Neural progenitor cell (in vitro differentiated cells): ENCODE measurements at regions not wholly inside any gene's neighbourhood (a gene's known extent, or its start where the extent isn't known, plus 50 kb on each side); places are given as distances from the start of the nearest gene placed in this dataset.
A peak's percentile ranks its signal among the peaks of the same experiment; 100 is the strongest.

Experiments
- DNase-seq: peaks from one replicate; pipeline ENCODE4 v3.0.0-alpha.2; 2016; ENCODE audit warnings: low spot score
- H2AFZ ChIP-seq: fragments of 200-600 bp; sonication (generic); replicated peaks from 2 replicates; pipeline ENCODE4 v1.6.1; 2016; ENCODE audit warnings: antibody characterized with exemption
- H3F3A ChIP-seq: fragments of 200-600 bp; sonication (generic); 2 replicates; pipeline ENCODE4 v1.6.1; 2016; ENCODE audit warnings: antibody characterized with exemption, low read depth
- H3K27ac ChIP-seq: fragments of 200-600 bp; sonication (generic); 2 replicates; pipeline ENCODE4 v1.5.1; 2016; ENCODE audit warnings: mild to moderate bottlenecking
- H3K27me3 ChIP-seq: fragments of 200-600 bp; sonication (generic); 2 replicates; pipeline ENCODE4 v1.6.1; 2016; ENCODE audit warnings: mild to moderate bottlenecking, moderate library complexity
- H3K36me3 ChIP-seq: fragments of 200-600 bp; sonication (generic); 2 replicates; pipeline ENCODE4 v1.5.1; 2016
- H3K4me1 ChIP-seq: fragments of 200-600 bp; sonication (generic); 2 replicates; pipeline ENCODE4 v1.6.1; 2016; ENCODE audit warnings: mixed run types
- H3K4me2 ChIP-seq: fragments of 200-600 bp; sonication (generic); 2 replicates; pipeline ENCODE4 v1.6.1; 2016
- H3K4me3 ChIP-seq: fragments of 200-600 bp; sonication (generic); 2 replicates; pipeline ENCODE4 v1.5.1; 2016
- H3K79me2 ChIP-seq: fragments of 200-600 bp; sonication (generic); 2 replicates; pipeline ENCODE4 v1.6.1; 2016; ENCODE audit warnings: low read depth
- H3K9ac ChIP-seq: fragments of 200-600 bp; sonication (generic); 2 replicates; pipeline ENCODE4 v1.6.1; 2016
- H3K9me3 ChIP-seq: fragments of 200-600 bp; sonication (generic); 2 replicates; pipeline ENCODE4 v1.5.1; 2016; ENCODE audit warnings: low read depth
- H4K20me1 ChIP-seq: fragments of 200-600 bp; sonication (generic); 2 replicates; pipeline ENCODE4 v1.6.1; 2016; ENCODE audit warnings: low read depth
- H3K27ac Mint-ChIP-seq: 3 replicates; pipeline ENCODE4 v1.8.0; 2021; ENCODE audit warnings: mixed read lengths
- H3K27me3 Mint-ChIP-seq: 2 replicates; pipeline ENCODE4 v1.8.0; 2022; ENCODE audit warnings: low read depth, mild to moderate bottlenecking, inconsistent platforms, moderate library complexity, mixed read lengths; ENCODE audit not compliant: insufficient read depth
- H3K36me3 Mint-ChIP-seq: 3 replicates; pipeline ENCODE4 v1.8.0; 2021; ENCODE audit warnings: mixed read lengths
- H3K4me1 Mint-ChIP-seq: 3 replicates; pipeline ENCODE4 v1.8.0; 2021; ENCODE audit warnings: mixed read lengths
- H3K4me3 Mint-ChIP-seq: 3 replicates; pipeline ENCODE4 v1.8.0; 2021; ENCODE audit warnings: mild to moderate bottlenecking, moderate library complexity, mixed read lengths
- H3K9me3 Mint-ChIP-seq: 3 replicates; pipeline ENCODE4 v1.8.0; 2020; ENCODE audit warnings: mixed read lengths
- EZH2 ChIP-seq: fragments of 200-600 bp; sonication (generic); IDR thresholded peaks from 2 replicates; pipeline ENCODE4 v1.6.1; 2017; ENCODE audit warnings: antibody characterized with exemption, mild to moderate bottlenecking, moderate library complexity
- EZH2phosphoT487 ChIP-seq: fragments of 200-600 bp; sonication (generic); IDR thresholded peaks from 2 replicates; pipeline ENCODE4 v1.6.1; 2017; ENCODE audit warnings: antibody characterized with exemption
- TF ChIP-seq, protein P1 (sequence below): fragments of 200-600 bp; sonication (generic); IDR thresholded peaks from 2 replicates; pipeline ENCODE4 v1.5.1; 2017; ENCODE audit warnings: antibody characterized with exemption, mild to moderate bottlenecking

DNA sequence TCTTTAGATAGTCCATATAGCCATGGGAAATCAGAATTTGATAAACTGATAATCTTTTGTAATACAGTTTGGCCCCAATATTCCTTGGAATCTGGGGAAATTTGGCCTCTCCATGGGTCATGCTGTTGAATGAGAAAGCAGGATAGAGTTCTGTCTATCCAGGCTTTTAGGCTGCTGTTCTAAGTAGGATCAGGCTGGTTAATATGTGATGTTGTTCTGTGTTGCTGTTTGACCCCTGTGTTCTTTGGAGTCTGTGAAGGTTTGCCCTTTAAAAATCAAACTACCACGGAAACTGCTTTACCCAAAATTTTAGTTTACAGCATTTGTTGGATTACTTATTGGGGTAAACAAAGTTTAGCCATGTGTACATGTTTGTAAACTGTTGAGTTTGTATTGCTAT is 114.5 kb downstream of the ZNF330 start:
- Histone ChIP-seq H3K4me3 (no peak overlapping the region), H3F3A (no peaks in the 10 kb centered on the region), H3K4me1 (no peaks in the 10 kb centered on the region), H3K36me3 (no peaks in the 10 kb centered on the region), H3K79me2 (no peaks in the 10 kb centered on the region), H2AFZ (no peak overlapping the region), H3K9me3 (no peaks in the 10 kb centered on the region), H3K4me2 (no peak overlapping the region), H3K27ac (no peak overlapping the region), H3K27me3 (peaks cover 7% of the 10 kb centered on the region), H4K20me1 (no peaks in the 10 kb centered on the region), H3K9ac (no peak overlapping the region)
- Mint-ChIP-seq H3K9me3 (no peaks in the 10 kb centered on the region), H3K27ac (no peak overlapping the region), H3K4me3 (no peak overlapping the region), H3K27me3 (no peaks in the 10 kb centered on the region), H3K36me3 (no peaks in the 10 kb centered on the region), H3K4me1 (no peaks in the 10 kb centered on the region)
- TF ChIP-seq EZH2phosphoT487 (no peak), EZH2 (no peak)
- TF ChIP-seq, protein P1, sequence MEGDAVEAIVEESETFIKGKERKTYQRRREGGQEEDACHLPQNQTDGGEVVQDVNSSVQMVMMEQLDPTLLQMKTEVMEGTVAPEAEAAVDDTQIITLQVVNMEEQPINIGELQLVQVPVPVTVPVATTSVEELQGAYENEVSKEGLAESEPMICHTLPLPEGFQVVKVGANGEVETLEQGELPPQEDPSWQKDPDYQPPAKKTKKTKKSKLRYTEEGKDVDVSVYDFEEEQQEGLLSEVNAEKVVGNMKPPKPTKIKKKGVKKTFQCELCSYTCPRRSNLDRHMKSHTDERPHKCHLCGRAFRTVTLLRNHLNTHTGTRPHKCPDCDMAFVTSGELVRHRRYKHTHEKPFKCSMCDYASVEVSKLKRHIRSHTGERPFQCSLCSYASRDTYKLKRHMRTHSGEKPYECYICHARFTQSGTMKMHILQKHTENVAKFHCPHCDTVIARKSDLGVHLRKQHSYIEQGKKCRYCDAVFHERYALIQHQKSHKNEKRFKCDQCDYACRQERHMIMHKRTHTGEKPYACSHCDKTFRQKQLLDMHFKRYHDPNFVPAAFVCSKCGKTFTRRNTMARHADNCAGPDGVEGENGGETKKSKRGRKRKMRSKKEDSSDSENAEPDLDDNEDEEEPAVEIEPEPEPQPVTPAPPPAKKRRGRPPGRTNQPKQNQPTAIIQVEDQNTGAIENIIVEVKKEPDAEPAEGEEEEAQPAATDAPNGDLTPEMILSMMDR, result no peak
- DNase-seq, result no peak

DNA sequence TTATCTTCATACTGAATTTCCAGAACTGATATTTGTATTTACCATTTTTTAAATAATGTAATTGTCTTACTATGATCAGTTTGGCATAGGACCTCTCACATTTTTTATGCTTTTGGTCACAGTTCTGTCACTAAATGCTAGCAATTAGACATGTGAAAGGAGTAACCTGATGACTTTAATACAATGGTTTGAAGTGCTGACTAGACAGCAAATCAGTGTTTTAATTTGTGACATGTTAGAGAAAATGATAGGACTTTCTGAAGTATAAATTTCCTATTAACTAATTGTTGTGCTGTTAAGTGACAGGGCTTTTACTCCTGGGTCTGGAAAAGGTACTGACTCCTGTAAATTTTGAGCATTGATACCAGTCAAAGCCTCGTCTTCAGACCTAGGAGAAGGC is 117.5 kb downstream of the ZNF330 start:
- TF ChIP-seq EZH2phosphoT487, result no peak
- no peak for TF ChIP-seq EZH2
- TF ChIP-seq, protein P1, result no peak
- H3K36me3 Mint-ChIP-seq, result no peaks in the 10 kb centered on the region

DNA sequence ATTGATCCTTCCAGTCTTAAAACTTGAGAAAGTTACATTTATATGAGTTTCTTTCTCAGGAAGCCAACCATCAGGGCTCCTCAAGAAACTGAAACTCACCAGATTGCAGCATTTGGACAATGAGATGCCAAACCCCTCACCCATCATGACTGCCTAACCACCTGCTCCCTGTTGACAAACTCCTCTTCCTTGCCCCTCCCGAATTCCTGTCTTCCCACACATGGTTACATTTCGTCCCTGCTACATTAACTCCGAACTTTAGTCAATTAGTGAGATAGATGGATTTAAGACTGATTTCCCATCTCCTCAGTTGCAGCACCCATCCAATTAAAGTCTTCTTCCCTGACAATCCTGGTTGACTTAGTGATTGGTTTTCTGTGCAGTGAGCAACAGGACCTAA is 118.7 kb downstream of the ZNF330 start:
- Mint-ChIP-seq H3K27me3 (no peaks in the 10 kb centered on the region), H3K9me3 (no peaks in the 10 kb centered on the region), H3K36me3 (no peaks in the 10 kb centered on the region), H3K27ac (no peak overlapping the region), H3K4me3 (no peak overlapping the region), H3K4me1 (no peaks in the 10 kb centered on the region)
- H3K27ac ChIP-seq, result no peak overlapping the region
- H3F3A ChIP-seq, result no peaks in the 10 kb centered on the region
- no peaks in the 10 kb centered on the region for H3K36me3 ChIP-seq
- no peaks in the 10 kb centered on the region for H3K27me3 ChIP-seq
- no peak overlapping the region for H3K4me3 ChIP-seq
- H3K9ac ChIP-seq, result no peak overlapping the region
- H3K4me2 ChIP-seq, result no peak overlapping the region
- no peak overlapping the region for H2AFZ ChIP-seq
- H3K9me3 ChIP-seq, result no peaks in the 10 kb centered on the region
- H4K20me1 ChIP-seq, result no peaks in the 10 kb centered on the region
- no peaks in the 10 kb centered on the region for H3K4me1 ChIP-seq
- TF ChIP-seq, protein P1, result no peak
- no peak for TF ChIP-seq EZH2
- no peak for TF ChIP-seq EZH2phosphoT487
- no peaks in the 10 kb centered on the region for H3K79me2 ChIP-seq
- DNase-seq, result peak; percentile 4

More for the DNA sequence above, 117.5 kb downstream of the ZNF330 start:
- H4K20me1 ChIP-seq, result no peaks in the 10 kb centered on the region
- no peaks in the 10 kb centered on the region for H3K36me3 ChIP-seq
- no peak overlapping the region for H3K27ac ChIP-seq
- no peak overlapping the region for H3K4me2 ChIP-seq
- Mint-ChIP-seq H3K27me3 (no peaks in the 10 kb centered on the region), H3K4me3 (no peak overlapping the region), H3K4me1 (no peaks in the 10 kb centered on the region), H3K27ac (no peak overlapping the region), H3K9me3 (no peaks in the 10 kb centered on the region)
- H3K4me1 ChIP-seq, result no peaks in the 10 kb centered on the region
- H3K9me3 ChIP-seq, result no peaks in the 10 kb centered on the region
- H3K9ac ChIP-seq, result no peak overlapping the region
- no peaks in the 10 kb centered on the region for H3K79me2 ChIP-seq
- DNase-seq, result no peak
- H3K27me3 ChIP-seq, result peaks cover 7% of the 10 kb centered on the region
- H3K4me3 ChIP-seq, result no peak overlapping the region
- H2AFZ ChIP-seq, result no peak overlapping the region
- no peaks in the 10 kb centered on the region for H3F3A ChIP-seq
